GM19328 (cell line): ENCODE measurements at regions not wholly inside any gene's neighbourhood (a gene's known extent, or its start where the extent isn't known, plus 50 kb on each side); places are given as distances from the start of the nearest gene placed in this dataset.
"Not testable (repeated sequence)": the region's sequence is repeated elsewhere in the genome, so short reads cannot be mapped to it uniquely, and the experiment has no call there.

Experiments used
- ATAC-seq: cut with Tn5 transposase; IDR thresholded peaks from one replicate; pipeline ENCODE4 v1.9.1; 2021; ENCODE audit warnings: mild to moderate bottlenecking, moderate library complexity; ENCODE audit not compliant: unreplicated experiment

GRCh38 chr12:23350808-23351207 lies 598.7 kb downstream of the SOX5 start:
- no peak for ATAC-seq

DNA sequence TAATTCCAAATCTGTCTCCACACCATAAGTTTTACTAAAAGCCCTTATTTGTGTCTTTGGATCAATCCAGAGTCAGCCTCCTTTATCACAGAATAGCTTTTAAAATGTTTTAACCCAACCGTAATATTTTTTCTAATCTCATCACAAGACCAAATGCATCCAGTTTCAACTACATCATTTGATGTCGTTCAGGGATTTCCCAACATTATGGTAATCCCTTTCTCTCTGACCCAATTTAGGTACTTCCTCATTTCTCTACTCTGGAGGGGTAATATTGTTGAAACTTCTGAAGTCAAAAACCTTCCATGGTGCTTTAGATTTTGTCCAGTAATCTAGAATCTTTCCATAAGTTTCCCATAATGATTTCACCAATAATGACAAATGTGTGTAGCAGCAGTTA lies 596.8 kb downstream of the SOX5 start:
- no peak for ATAC-seq

DNA sequence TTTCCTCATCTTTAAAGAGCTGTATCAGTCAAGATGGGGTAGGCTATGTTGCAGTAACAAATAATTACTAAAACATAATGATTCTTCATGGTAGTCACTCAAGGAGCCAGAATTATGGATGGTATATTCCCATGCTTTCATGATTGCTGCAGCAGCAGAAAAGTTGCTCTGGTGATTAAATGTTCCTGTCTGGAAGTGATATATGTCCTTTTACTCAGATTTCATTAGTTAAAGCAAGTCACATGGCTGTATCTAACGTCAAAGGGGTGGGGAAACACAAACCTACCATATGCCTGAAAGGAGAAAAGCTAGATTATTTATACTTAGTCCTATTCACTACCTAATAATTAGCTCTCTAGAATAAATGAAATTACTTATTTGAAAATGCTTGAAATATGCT lies 594.7 kb downstream of the SOX5 start:
- ATAC-seq, result no peak

GRCh38 chr12:23356440-23356839 lies 593.0 kb downstream of the SOX5 start:
- no peak for ATAC-seq

- ATAC-seq, result no peak
These were observed 592.4 kb downstream of the SOX5 start for GRCh38 chr12:23356927-23357708.

DNA sequence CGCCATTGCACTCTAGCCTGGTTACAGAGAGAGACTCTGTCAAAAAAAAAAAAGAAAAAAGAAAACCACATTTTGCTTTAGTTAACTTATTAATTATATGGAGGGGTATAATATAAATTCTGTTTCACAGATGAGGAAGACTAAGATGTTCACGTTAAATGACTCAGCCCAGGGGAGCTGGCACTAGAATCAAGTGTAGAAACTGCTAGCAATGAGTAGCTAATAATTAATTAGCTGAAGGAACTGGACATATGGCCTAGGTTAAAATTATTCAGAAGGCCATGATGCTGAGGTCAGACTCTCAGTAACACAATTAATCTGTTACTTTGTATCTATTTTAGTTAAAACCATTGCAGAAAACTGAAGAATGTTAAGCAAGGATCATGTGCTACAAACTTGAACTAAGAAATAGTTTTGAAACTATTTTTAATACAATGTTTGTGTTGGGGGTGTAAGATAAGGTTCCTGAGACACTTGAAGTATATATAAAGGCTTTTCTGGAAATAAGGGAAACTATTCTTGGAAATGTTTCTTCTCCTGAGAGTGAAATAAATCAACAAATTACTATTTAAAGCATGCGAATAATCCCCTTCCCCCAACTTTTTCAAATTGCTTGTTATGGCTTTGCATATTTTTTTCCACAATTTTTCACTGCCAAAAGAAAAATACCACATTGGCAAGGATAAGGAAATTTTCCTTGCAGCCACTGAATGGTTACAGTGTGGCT lies 589.3 kb downstream of the SOX5 start:
- ATAC-seq, result no peak

DNA sequence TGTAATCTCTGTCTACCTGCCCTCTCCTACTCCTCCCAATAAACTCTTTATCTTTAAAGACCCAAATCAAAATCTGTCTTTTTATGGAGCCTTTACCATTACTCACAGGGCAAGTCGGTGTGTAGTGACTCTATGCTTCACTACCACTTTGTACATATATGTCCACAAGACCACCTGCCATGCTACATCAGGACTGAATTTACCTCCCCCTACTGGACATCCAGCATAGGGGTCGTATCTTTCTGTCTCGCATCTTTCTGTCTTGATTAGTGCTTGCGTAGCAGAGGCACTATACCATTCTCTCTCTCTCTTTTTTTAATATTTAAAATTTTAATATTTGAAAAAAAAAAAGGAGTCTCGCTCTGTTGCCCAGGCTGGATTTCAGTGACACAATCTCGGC lies 587.5 kb downstream of the SOX5 start:
- no peak for ATAC-seq

GRCh38 chr12:23368590-23368989 lies 580.9 kb downstream of the SOX5 start:
- ATAC-seq, result no peak

GRCh38 chr12:23375621-23376020 lies 573.8 kb downstream of the SOX5 start:
- ATAC-seq, result no peak

- ATAC-seq, result no peak
These were observed 573.2 kb downstream of the SOX5 start for GRCh38 chr12:23376238-23376637.

DNA sequence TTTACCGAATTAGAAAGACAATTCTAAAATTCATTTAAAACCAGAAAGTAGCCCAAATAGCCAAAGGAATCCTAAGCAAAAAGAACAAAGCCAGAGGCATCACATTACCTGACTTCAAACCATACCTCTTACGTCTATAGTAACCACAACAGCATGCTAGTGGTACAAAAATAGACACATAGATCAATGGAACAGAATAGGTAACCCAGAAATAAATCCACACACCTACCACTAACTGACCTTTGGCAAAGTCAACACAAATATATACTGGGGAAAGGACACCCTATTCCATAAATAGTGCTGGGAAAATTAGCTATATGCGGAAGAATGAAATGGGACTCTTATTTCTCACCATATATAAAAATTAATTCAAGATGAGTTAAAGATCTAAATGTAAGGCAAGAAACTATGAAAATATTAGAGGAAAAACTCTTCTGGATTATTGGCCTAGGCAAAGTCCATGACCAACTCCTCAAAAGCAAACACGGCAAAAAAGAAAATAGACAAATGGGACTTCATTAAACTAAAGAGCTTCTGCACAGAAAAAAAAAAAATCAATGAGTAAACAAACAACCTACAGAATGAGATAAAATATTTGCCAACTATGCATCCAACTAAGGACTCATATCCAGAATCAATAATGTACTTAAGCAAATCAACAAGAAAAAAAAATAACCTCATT lies 568.9 kb downstream of the SOX5 start:
- no peak for ATAC-seq

GRCh38 chr12:23388898-23389297 lies 560.6 kb downstream of the SOX5 start:
- ATAC-seq, result not testable (repeated sequence)

GRCh38 chr12:23389315-23389714 lies 560.2 kb downstream of the SOX5 start:
- ATAC-seq, result not testable (repeated sequence)

- ATAC-seq, result no peak
These were observed 550.0 kb downstream of the SOX5 start for GRCh38 chr12:23399402-23399933.

GRCh38 chr12:23415180-23415579 lies 534.3 kb downstream of the SOX5 start:
- ATAC-seq, result no peak

DNA sequence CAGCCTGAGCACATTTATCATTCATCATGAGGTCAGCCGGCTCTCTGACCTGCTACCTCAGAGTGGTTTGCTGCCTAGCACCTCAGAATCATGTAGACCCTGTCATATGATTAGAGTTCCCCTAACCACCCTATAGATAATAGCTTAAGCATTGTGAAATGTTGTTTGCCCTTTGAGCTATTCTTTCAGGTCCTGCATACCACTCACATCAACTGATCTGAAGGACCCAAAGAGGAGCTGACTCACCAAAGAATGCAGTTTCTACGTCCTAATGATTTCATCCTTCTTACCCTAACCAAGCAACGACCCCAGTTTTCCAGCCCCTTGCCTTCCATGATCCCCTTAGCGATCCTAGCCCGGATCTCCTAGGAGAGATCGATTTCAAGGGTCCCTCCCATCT lies 527.9 kb downstream of the SOX5 start:
- ATAC-seq, result no peak

DNA sequence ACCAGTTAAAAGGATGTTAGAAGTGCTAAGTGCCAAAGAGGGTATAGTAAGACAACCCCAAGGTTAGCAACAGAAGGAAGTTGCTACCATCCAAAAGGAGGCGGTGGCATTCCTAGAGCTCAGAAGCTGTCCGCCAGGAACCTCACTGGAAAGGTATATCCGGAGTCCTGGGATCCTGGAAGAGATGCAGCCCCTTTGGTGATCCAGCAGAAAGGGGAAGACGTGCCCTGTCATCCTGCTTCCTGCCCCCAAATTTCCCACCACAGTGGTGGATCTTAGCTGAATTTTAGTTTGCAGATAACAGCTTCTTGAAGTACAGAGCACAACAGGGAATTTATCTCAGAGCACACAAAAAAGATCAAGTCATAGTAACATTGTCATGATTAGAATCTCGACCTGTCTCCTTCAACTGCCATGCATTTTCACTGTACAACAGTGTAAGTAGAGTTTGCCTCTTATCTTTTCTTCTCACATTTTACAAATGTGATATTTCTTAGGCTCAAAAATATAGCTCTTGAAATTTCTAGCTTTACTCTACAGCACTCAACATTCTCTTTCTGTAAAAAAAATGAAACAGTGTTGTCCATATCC lies 526.3 kb downstream of the SOX5 start:
- no peak for ATAC-seq

GRCh38 chr12:23423796-23424195 lies 525.7 kb downstream of the SOX5 start:
- no peak for ATAC-seq

DNA sequence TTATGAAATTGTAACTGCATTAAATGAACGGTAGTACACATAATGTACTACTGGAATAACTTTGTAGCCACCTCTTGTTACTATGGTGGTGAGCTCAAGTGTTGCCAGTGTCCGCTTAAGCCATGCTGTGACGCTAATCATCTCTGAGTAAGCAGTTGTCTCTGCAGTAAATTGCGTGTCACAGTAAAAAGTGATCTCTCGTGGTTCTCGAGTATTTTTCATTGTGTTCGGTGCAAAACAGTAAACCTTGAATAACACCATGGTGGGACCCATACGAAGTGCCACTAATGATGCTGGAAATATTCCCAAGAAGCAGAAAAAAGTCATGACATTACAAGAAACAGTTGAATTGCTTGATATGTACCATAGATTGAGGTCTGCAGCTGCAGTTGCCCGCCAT lies 524.8 kb downstream of the SOX5 start:
- ATAC-seq, result no peak

GRCh38 chr12:23426328-23426727 lies 523.1 kb downstream of the SOX5 start:
- ATAC-seq, result no peak

- no peak for ATAC-seq
These were observed 520.7 kb downstream of the SOX5 start for GRCh38 chr12:23428758-23429157.
